ENCODE measurements at regions not wholly inside any gene's neighbourhood (a gene's known extent, or its start where the extent isn't known, plus 50 kb on each side); places are given as distances from the start of the nearest gene placed in this dataset.

GRCh38 chr7:152974577-152974976, 215.0 kb downstream of the ACTR3B start:
- TF ChIP-seq CTCF (IDR thresholded peaks at IDR 0.05), result no peak
- TF ChIP-seq POLR2A (IDR thresholded peaks at IDR 0.05), result no peak
- TF ChIP-seq POLR2AphosphoS5 (IDR thresholded peaks at IDR 0.05), result no peak

Measured in prostate gland (tissue), 2 donors.